ENCODE measurements at regions not wholly inside any gene's neighbourhood (a gene's known extent, or its start where the extent isn't known, plus 50 kb on each side); places are given as distances from the start of the nearest gene placed in this dataset.

GRCh38 chr3:43852066-43852465, 161.3 kb downstream of the ABHD5 start:
- ChIA-PET POLR2A (no interaction called here), CTCF (no interaction called here)
- no peaks in the 10 kb centered on the region for H3K4me1 Mint-ChIP-seq
- no peak for DNase-seq
- H3K27ac Mint-ChIP-seq, result no peak overlapping the region
- no peak overlapping the region for H3K4me3 Mint-ChIP-seq
- no peaks in the 10 kb centered on the region for H3K9me3 Mint-ChIP-seq
- H3K36me3 Mint-ChIP-seq (ENCODE audit: low read depth), result no peaks in the 10 kb centered on the region
- peaks cover 53% of the 10 kb centered on the region for H3K27me3 Mint-ChIP-seq

GRCh38 chr3:43854283-43854682, 163.5 kb downstream of the ABHD5 start:
- Mint-ChIP-seq H3K27me3 (peaks cover 56% of the 10 kb centered on the region), H3K9me3 (no peaks in the 10 kb centered on the region), H3K4me3 (no peak overlapping the region), H3K27ac (no peak overlapping the region), H3K4me1 (no peaks in the 10 kb centered on the region), H3K36me3 (ENCODE audit: low read depth) (no peaks in the 10 kb centered on the region)
- DNase-seq, result no peak
- CTCF ChIA-PET, result no interaction called here
- POLR2A ChIA-PET, result no interaction called here

GRCh38 chr3:43854916-43855315, 164.2 kb downstream of the ABHD5 start:
- no peak for DNase-seq
- Mint-ChIP-seq H3K9me3 (no peaks in the 10 kb centered on the region), H3K4me1 (no peaks in the 10 kb centered on the region), H3K36me3 (ENCODE audit: low read depth) (no peaks in the 10 kb centered on the region), H3K27ac (no peak overlapping the region), H3K4me3 (no peak overlapping the region), H3K27me3 (peaks cover 55% of the 10 kb centered on the region)
- ChIA-PET POLR2A (no interaction called here), CTCF (interaction anchor here (0.6 to 2.0 kb wide), 6 partner anchors 9 to 828 kb away, joined by 3 to 10 read pairs (median 4); no protein-coding TSS in a partner anchor)

GRCh38 chr3:43855674-43856299, 165.0 kb downstream of the ABHD5 start:
- Mint-ChIP-seq H3K9me3 (no peaks in the 10 kb centered on the region), H3K27me3 (peaks cover 47% of the 10 kb centered on the region), H3K27ac (no peak overlapping the region), H3K4me3 (no peak overlapping the region), H3K4me1 (no peaks in the 10 kb centered on the region), H3K36me3 (ENCODE audit: low read depth) (no peaks in the 10 kb centered on the region)
- ChIA-PET POLR2A (no interaction called here), CTCF (interaction anchor here (1.0 to 2.0 kb wide), 7 partner anchors 9 to 829 kb away, joined by 3 to 10 read pairs (median 4); no protein-coding TSS in a partner anchor)
- peak; percentile 59 for DNase-seq

- ChIA-PET CTCF (interaction anchor here (1.0 to 2.0 kb wide), 5 partner anchors 8 to 344 kb away, joined by 3 to 10 read pairs (median 4); no protein-coding TSS in a partner anchor), POLR2A (no interaction called here)
- Mint-ChIP-seq H3K9me3 (no peaks in the 10 kb centered on the region), H3K27me3 (peaks cover 43% of the 10 kb centered on the region), H3K27ac (no peak overlapping the region), H3K4me3 (no peak overlapping the region), H3K36me3 (ENCODE audit: low read depth) (no peaks in the 10 kb centered on the region), H3K4me1 (no peaks in the 10 kb centered on the region)
- DNase-seq, result no peak
Observed at GRCh38 chr3:43856351-43856750, 165.6 kb downstream of the ABHD5 start.

- Mint-ChIP-seq H3K27ac (no peak overlapping the region), H3K9me3 (no peaks in the 10 kb centered on the region), H3K36me3 (ENCODE audit: low read depth) (no peaks in the 10 kb centered on the region), H3K4me3 (no peak overlapping the region), H3K27me3 (peaks cover 40% of the 10 kb centered on the region), H3K4me1 (no peaks in the 10 kb centered on the region)
- DNase-seq, result no peak
- POLR2A ChIA-PET, result no interaction called here
- CTCF ChIA-PET, result interaction anchor here (2.0 kb wide), 1 partner anchor 8 kb away, joined by 7 read pairs; no protein-coding TSS in a partner anchor
Observed at GRCh38 chr3:43856761-43857160, 166.0 kb downstream of the ABHD5 start.

GRCh38 chr3:43857361-43858293, 166.9 kb downstream of the ABHD5 start:
- peaks cover 34% of the 10 kb centered on the region for H3K27me3 Mint-ChIP-seq

GRCh38 chr3:43858294-43858701, 167.6 kb downstream of the ABHD5 start:
- Mint-ChIP-seq H3K4me1 (no peaks in the 10 kb centered on the region), H3K36me3 (ENCODE audit: low read depth) (no peaks in the 10 kb centered on the region), H3K9me3 (no peaks in the 10 kb centered on the region), H3K27ac (no peak overlapping the region), H3K27me3 (peaks cover 36% of the 10 kb centered on the region), H3K4me3 (no peak overlapping the region)
- POLR2A ChIA-PET, result no interaction called here
- CTCF ChIA-PET, result no interaction called here
- DNase-seq, result no peak

More at GRCh38 chr3:43857361-43858293, 166.9 kb downstream of the ABHD5 start:
- ChIA-PET POLR2A (no interaction called here), CTCF (no interaction called here)
- Mint-ChIP-seq H3K27ac (no peak overlapping the region), H3K36me3 (ENCODE audit: low read depth) (no peaks in the 10 kb centered on the region), H3K4me1 (no peaks in the 10 kb centered on the region), H3K9me3 (no peaks in the 10 kb centered on the region), H3K4me3 (no peak overlapping the region)
- DNase-seq, result no peak

GRCh38 chr3:43859766-43860165, 169.0 kb downstream of the ABHD5 start:
- Mint-ChIP-seq H3K4me3 (no peak overlapping the region), H3K4me1 (no peaks in the 10 kb centered on the region), H3K27me3 (peaks cover 24% of the 10 kb centered on the region), H3K27ac (no peak overlapping the region), H3K36me3 (ENCODE audit: low read depth) (no peaks in the 10 kb centered on the region), H3K9me3 (no peaks in the 10 kb centered on the region)
- no peak for DNase-seq
- ChIA-PET CTCF (no interaction called here), POLR2A (no interaction called here)

- H3K36me3 Mint-ChIP-seq (ENCODE audit: low read depth), result no peaks in the 10 kb centered on the region
- ChIA-PET POLR2A (no interaction called here), CTCF (no interaction called here)
- H3K9me3 Mint-ChIP-seq, result no peaks in the 10 kb centered on the region
- no peak overlapping the region for H3K27ac Mint-ChIP-seq
- H3K4me1 Mint-ChIP-seq, result no peaks in the 10 kb centered on the region
- H3K4me3 Mint-ChIP-seq, result no peak overlapping the region
- DNase-seq, result no peak
- peaks cover 18% of the 10 kb centered on the region for H3K27me3 Mint-ChIP-seq
Observed at GRCh38 chr3:43861635-43862034, 170.9 kb downstream of the ABHD5 start.

- ChIA-PET CTCF (no interaction called here), POLR2A (no interaction called here)
- no peak overlapping the region for H3K4me3 Mint-ChIP-seq
- H3K4me1 Mint-ChIP-seq, result no peaks in the 10 kb centered on the region
- H3K36me3 Mint-ChIP-seq (ENCODE audit: low read depth), result no peaks in the 10 kb centered on the region
- H3K27me3 Mint-ChIP-seq, result peaks cover 18% of the 10 kb centered on the region
- H3K9me3 Mint-ChIP-seq, result no peaks in the 10 kb centered on the region
- no peak for DNase-seq
- no peak overlapping the region for H3K27ac Mint-ChIP-seq
Observed at GRCh38 chr3:43862470-43862869, 171.7 kb downstream of the ABHD5 start.

GRCh38 chr3:43862992-43863805, 172.5 kb downstream of the ABHD5 start:
- no peaks in the 10 kb centered on the region for H3K36me3 Mint-ChIP-seq (ENCODE audit: low read depth)
- H3K4me1 Mint-ChIP-seq, result no peaks in the 10 kb centered on the region
- no peak overlapping the region for H3K4me3 Mint-ChIP-seq
- H3K27me3 Mint-ChIP-seq, result peaks cover 11% of the 10 kb centered on the region
- H3K27ac Mint-ChIP-seq, result no peak overlapping the region
- H3K9me3 Mint-ChIP-seq, result no peaks in the 10 kb centered on the region
- no peak for DNase-seq
- ChIA-PET CTCF (interaction anchor here (2.4 kb wide), 1 partner anchor 7 kb away, joined by 7 read pairs; no protein-coding TSS in a partner anchor), POLR2A (no interaction called here)
